ENCODE measurements at regions not wholly inside any gene's neighbourhood (a gene's known extent, or its start where the extent isn't known, plus 50 kb on each side); places are given as distances from the start of the nearest gene placed in this dataset.

GRCh38 chr6:144757730-144758129, 472.6 kb downstream of the UTRN start:
- TF ChIP-seq CTCF (conservative IDR thresholded peaks at IDR 0.05) (no peak), ZFX (IDR thresholded peaks at IDR 0.05) (no peak)

Measured in C4-2B (cell line).